ENCODE measurements at regions not wholly inside any gene's neighbourhood (a gene's known extent, or its start where the extent isn't known, plus 50 kb on each side); places are given as distances from the start of the nearest gene placed in this dataset.
A peak's percentile ranks its signal among the peaks of the same experiment; 100 is the strongest.

DNA sequence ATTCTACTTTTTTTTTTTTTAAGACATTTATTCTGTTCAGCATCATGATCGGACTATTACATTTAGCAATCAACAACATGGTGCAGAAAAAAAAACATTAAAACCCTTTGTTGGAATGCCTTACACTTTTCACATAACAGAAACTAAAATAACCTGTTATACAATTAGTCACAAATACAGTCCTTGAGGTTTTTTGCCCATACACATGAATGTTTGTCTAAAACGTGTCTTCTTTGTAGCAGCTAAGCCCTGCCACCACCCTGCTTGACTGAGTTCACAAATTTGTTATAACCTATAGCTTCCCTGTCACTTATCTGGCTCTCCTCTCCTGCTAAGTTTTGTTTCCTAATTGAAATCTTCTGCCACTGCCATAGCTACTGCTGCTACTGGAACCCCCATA lies 75.4 kb upstream of the ARHGAP20 start:
- TF ChIP-seq, protein P1, sequence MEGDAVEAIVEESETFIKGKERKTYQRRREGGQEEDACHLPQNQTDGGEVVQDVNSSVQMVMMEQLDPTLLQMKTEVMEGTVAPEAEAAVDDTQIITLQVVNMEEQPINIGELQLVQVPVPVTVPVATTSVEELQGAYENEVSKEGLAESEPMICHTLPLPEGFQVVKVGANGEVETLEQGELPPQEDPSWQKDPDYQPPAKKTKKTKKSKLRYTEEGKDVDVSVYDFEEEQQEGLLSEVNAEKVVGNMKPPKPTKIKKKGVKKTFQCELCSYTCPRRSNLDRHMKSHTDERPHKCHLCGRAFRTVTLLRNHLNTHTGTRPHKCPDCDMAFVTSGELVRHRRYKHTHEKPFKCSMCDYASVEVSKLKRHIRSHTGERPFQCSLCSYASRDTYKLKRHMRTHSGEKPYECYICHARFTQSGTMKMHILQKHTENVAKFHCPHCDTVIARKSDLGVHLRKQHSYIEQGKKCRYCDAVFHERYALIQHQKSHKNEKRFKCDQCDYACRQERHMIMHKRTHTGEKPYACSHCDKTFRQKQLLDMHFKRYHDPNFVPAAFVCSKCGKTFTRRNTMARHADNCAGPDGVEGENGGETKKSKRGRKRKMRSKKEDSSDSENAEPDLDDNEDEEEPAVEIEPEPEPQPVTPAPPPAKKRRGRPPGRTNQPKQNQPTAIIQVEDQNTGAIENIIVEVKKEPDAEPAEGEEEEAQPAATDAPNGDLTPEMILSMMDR (IDR thresholded peaks at IDR 0.05; ENCODE audit: low read depth, low read length, missing control alignments), result no peak
- H3K4me3 ChIP-seq (ENCODE audit: low read depth, low read length), result no peak overlapping the region
- DNase-seq (ENCODE audit: low read depth), result no peak

DNA sequence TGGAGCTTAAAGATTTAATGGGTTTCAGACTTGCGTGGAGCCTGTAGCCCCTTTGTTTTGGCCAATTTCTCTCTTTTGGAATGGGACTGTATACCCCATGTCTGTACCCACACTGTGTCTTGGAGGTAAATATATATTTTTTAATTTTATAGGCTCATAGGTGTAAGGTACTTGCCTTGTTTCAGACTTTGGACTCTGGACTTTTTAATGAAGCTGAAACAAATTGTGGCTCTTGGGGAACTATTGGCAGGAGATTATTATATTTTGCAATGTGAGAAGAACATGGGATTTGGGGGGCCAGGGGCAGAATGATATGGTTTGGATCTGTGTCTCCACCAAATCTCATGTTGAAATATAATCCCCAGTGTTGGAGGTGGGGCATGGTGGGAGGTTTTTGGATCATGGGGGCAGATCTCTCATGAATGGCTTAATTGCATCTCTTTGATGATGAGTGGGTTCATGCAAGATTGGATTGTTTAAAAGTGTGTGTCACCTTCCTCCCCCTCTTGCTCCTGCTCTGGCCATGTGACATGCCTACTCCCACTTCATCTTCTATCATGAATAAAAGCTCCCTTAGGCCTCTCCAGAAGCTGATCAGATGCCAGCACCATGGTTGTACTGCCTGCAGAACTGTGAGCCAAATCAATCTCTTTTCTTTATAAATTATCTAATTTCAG lies 74.1 kb upstream of the ARHGAP20 start:
- TF ChIP-seq, protein P1 (IDR thresholded peaks at IDR 0.05; ENCODE audit: low read depth, low read length, missing control alignments), result no peak

DNA sequence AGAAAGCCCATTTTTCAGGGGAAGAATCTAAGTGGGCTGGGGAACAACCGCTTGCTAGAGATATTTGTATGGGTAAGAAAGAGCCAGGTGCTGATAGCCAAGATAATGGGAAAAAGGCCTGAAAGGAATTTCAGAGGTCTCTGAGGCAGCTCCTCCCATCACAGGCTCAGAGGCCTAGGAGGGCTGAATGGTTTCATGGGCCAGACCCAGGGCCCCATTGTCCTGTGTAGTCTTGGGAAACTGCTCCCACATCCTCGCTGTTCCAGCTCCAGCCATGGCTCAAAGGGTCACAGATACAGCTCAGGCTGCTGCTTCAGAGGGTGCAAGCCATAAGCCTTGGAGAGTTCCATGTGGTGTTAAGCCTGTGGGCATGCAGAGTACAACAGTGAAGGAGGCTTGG lies 73.2 kb upstream of the ARHGAP20 start:
- TF ChIP-seq, protein P1 (IDR thresholded peaks at IDR 0.05; ENCODE audit: low read depth, low read length, missing control alignments), result no peak
- no peak for DNase-seq (ENCODE audit: low read depth)
- no peak overlapping the region for H3K4me3 ChIP-seq (ENCODE audit: low read depth, low read length)

More for the DNA sequence above, 74.1 kb upstream of the ARHGAP20 start:
- no peak for DNase-seq (ENCODE audit: low read depth)
- H3K4me3 ChIP-seq (ENCODE audit: low read depth, low read length), result no peak overlapping the region

DNA sequence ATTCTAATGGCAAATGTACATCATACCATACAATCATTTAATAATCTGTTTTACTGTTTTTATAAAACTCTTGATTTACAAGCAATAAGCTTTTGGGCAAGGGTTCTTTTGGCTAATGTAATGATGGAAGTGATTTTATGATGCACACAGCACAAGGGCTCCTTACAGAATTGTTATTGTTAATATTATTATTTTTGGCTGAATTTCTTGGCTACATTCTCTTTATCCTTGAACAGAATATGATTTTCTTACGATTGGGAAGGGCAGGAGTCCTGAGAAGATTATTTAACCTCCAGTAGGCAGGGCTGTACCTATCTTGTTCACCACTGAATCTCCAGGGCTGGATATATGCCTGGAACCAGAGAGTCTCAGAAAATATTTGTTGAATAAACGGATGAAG lies 70.4 kb upstream of the ARHGAP20 start:
- no peak for DNase-seq (ENCODE audit: low read depth)
- no peak overlapping the region for H3K4me3 ChIP-seq (ENCODE audit: low read depth, low read length)
- TF ChIP-seq, protein P1 (IDR thresholded peaks at IDR 0.05; ENCODE audit: low read depth, low read length, missing control alignments), result no peak

DNA sequence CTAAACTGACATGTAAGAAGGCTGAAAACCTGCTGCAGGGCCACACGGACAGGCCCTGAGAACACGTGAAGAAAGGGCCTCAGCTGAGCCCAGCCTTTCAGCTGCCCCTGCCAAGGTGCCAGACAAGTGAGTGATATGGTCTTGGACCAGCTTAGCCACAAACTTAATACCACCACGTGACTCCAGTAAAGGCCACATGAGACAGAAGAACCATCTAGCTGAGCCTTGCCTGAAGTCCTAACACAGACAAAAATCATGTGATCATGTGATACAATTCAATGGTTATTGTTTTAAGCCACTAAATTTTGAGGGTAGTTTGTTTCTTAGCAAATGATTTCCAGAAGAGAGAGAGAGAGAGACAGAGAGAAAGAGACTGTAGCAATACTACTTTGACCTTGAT lies 66.9 kb upstream of the ARHGAP20 start:
- no peak overlapping the region for H3K4me3 ChIP-seq (ENCODE audit: low read depth, low read length)
- TF ChIP-seq, protein P1 (IDR thresholded peaks at IDR 0.05; ENCODE audit: low read depth, low read length, missing control alignments), result no peak
- no peak for DNase-seq (ENCODE audit: low read depth)

DNA sequence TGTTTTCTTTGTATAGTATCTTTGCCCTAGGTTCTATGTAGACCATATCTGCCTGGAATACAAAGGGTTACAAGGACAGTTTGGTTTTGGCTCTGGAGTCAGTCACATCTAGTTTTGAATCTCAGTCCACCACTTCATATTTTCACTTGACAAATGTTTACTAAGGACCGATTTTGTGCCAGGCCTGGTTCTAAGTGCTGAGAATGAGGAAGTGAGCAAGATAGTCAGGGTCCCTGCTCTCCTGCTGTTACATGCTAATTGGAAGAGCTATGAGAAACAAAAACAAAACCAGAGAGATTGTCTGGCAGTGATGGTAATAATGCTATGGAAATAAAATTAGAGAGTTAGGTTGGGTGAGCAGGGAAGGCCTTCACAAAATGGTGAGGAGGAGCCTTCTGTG lies 66.1 kb upstream of the ARHGAP20 start:
- TF ChIP-seq, protein P1 (IDR thresholded peaks at IDR 0.05; ENCODE audit: low read depth, low read length, missing control alignments), result no peak
- no peak overlapping the region for H3K4me3 ChIP-seq (ENCODE audit: low read depth, low read length)
- DNase-seq (ENCODE audit: low read depth), result peak; percentile 21

DNA sequence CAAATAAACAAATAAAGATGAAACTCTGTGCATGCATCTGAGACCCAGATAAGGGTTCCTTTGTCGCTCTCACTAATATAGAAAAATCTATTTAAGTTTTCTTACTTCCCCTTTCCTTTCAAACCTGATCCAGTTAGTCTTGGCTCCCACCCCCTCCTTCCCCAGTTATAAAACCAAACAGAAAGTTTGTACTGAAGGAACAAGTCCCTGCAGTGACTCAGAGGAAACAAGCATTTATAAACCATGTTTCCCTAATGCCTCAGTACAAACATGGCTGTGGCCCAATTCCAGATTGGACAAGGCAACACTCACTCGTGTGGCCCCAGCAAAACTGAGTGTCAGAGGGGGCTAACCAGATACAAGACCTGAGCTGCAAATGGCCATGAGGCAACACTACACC lies 65.5 kb upstream of the ARHGAP20 start:
- TF ChIP-seq, protein P1 (IDR thresholded peaks at IDR 0.05; ENCODE audit: low read depth, low read length, missing control alignments), result no peak
- H3K4me3 ChIP-seq (ENCODE audit: low read depth, low read length), result no peak overlapping the region
- DNase-seq (ENCODE audit: low read depth), result no peak

Measured in GM12864 (cell line).